ENCODE measurements at regions not wholly inside any gene's neighbourhood (a gene's known extent, or its start where the extent isn't known, plus 50 kb on each side); places are given as distances from the start of the nearest gene placed in this dataset.

DNA sequence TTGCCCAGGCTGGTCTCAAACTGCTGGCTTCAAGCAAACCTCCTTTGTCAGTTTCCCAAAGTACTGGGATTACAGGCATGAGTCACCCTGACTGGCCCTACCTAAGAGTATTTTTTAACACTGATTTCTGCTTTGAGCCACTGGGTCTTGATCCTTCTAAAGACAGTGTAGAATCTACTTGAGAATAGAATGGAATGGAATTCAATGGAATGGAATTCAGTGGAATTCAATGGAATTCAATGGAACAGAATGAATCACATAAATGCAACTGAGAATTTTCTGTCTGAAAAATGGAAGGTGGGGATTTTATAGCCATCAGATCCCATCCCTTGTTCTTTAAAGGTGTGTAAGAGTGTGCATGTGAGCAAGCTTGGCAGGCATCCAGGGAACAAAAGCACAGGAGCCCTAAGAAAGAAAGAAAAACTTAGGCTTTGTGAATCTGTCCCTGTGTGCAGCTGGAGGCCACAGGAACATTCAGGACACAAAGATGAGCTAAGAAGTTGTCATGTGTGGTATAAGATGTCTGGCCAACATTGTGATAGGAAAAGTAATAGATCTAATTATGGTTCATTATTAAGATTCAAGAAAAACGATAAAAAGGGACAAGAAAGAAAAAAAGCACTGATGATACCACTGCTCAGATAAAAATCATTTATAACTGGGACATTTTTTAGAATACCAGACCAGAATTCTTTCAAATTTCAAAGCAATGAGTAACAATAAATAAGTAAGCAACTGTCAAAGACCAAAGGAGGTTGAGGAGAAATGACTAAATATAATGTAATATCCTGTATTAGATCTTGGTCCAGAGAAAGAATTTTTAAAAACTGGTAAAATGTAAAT is 681.0 kb upstream of the GJE1 start:
- Histone ChIP-seq H3K4me3 (ENCODE audit: low read length) (no peak overlapping the region), H3K27me3 (ENCODE audit: insufficient read depth, low read depth, low read length) (no peaks in the 10 kb centered on the region), H3K27ac (ENCODE audit: low read length) (no peak overlapping the region), H2AFZ (ENCODE audit: low read depth, low read length) (no peak overlapping the region), H3K9me2 (ENCODE audit: insufficient read depth, low read length) (no peaks in the 10 kb centered on the region), H4K20me1 (ENCODE audit: insufficient read depth) (no peaks in the 10 kb centered on the region), H3K79me2 (replicated peaks; ENCODE audit: insufficient read depth, low read length) (no peaks in the 10 kb centered on the region), H3K9ac (ENCODE audit: low read length) (no peak overlapping the region), H3F3A (ENCODE audit: insufficient read depth, low read length, poor library complexity, severe bottlenecking) (no peaks in the 10 kb centered on the region), H3K36me3 (ENCODE audit: insufficient read depth, low read length) (no peaks in the 10 kb centered on the region), H3K9me3 (ENCODE audit: low read length) (no peaks in the 10 kb centered on the region), H3K4me2 (ENCODE audit: low read length) (no peak overlapping the region)
- no peak for TF ChIP-seq EZH2 (IDR thresholded peaks at IDR 0.05; ENCODE audit: borderline replicate concordance, insufficient read depth, low read length, poor library complexity, severe bottlenecking)
- no peak for TF ChIP-seq SMC3 (conservative IDR thresholded peaks at IDR 0.05; ENCODE audit: poor library complexity)
- TF ChIP-seq, protein P1, sequence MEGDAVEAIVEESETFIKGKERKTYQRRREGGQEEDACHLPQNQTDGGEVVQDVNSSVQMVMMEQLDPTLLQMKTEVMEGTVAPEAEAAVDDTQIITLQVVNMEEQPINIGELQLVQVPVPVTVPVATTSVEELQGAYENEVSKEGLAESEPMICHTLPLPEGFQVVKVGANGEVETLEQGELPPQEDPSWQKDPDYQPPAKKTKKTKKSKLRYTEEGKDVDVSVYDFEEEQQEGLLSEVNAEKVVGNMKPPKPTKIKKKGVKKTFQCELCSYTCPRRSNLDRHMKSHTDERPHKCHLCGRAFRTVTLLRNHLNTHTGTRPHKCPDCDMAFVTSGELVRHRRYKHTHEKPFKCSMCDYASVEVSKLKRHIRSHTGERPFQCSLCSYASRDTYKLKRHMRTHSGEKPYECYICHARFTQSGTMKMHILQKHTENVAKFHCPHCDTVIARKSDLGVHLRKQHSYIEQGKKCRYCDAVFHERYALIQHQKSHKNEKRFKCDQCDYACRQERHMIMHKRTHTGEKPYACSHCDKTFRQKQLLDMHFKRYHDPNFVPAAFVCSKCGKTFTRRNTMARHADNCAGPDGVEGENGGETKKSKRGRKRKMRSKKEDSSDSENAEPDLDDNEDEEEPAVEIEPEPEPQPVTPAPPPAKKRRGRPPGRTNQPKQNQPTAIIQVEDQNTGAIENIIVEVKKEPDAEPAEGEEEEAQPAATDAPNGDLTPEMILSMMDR (IDR thresholded peaks at IDR 0.05; ENCODE audit: poor library complexity, severe bottlenecking) = no peak

DNA sequence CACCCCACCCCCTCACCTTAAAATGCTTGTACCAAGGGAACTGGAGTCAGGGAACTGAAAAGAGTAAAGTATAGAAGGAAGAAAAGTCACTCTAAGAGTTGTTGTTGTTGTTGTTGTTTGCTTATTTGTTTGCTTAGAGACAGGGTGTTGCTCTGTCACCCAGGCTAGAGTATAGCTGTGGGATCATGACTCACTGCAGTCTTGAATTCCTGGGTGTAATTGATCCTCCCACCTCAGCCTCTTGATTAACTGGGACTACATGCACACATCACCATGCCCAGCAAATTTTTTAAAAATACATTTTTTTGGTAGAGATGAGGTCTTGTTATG is 681.6 kb upstream of the GJE1 start:
- Histone ChIP-seq H3F3A (ENCODE audit: insufficient read depth, low read length, poor library complexity, severe bottlenecking) (no peaks in the 10 kb centered on the region), H3K9me3 (ENCODE audit: low read length) (no peaks in the 10 kb centered on the region), H3K9me2 (ENCODE audit: insufficient read depth, low read length) (no peaks in the 10 kb centered on the region), H3K4me3 (ENCODE audit: low read length) (no peak overlapping the region), H3K27me3 (ENCODE audit: insufficient read depth, low read depth, low read length) (no peaks in the 10 kb centered on the region), H2AFZ (ENCODE audit: low read depth, low read length) (no peak overlapping the region), H3K4me2 (ENCODE audit: low read length) (no peak overlapping the region), H3K36me3 (ENCODE audit: insufficient read depth, low read length) (no peaks in the 10 kb centered on the region), H3K27ac (ENCODE audit: low read length) (no peak overlapping the region), H3K9ac (ENCODE audit: low read length) (no peak overlapping the region), H3K79me2 (replicated peaks; ENCODE audit: insufficient read depth, low read length) (no peaks in the 10 kb centered on the region), H4K20me1 (ENCODE audit: insufficient read depth) (no peaks in the 10 kb centered on the region)
- TF ChIP-seq, protein P2, sequence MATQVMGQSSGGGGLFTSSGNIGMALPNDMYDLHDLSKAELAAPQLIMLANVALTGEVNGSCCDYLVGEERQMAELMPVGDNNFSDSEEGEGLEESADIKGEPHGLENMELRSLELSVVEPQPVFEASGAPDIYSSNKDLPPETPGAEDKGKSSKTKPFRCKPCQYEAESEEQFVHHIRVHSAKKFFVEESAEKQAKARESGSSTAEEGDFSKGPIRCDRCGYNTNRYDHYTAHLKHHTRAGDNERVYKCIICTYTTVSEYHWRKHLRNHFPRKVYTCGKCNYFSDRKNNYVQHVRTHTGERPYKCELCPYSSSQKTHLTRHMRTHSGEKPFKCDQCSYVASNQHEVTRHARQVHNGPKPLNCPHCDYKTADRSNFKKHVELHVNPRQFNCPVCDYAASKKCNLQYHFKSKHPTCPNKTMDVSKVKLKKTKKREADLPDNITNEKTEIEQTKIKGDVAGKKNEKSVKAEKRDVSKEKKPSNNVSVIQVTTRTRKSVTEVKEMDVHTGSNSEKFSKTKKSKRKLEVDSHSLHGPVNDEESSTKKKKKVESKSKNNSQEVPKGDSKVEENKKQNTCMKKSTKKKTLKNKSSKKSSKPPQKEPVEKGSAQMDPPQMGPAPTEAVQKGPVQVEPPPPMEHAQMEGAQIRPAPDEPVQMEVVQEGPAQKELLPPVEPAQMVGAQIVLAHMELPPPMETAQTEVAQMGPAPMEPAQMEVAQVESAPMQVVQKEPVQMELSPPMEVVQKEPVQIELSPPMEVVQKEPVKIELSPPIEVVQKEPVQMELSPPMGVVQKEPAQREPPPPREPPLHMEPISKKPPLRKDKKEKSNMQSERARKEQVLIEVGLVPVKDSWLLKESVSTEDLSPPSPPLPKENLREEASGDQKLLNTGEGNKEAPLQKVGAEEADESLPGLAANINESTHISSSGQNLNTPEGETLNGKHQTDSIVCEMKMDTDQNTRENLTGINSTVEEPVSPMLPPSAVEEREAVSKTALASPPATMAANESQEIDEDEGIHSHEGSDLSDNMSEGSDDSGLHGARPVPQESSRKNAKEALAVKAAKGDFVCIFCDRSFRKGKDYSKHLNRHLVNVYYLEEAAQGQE (IDR thresholded peaks at IDR 0.05; ENCODE audit: borderline replicate concordance) = no peak
- TF ChIP-seq TAF1 (IDR thresholded peaks at IDR 0.05; ENCODE audit: low read depth) = no peak
- TF ChIP-seq POLR2AphosphoS5 (IDR thresholded peaks at IDR 0.05) = no peak
- no peak for TF ChIP-seq SMC3 (conservative IDR thresholded peaks at IDR 0.05; ENCODE audit: poor library complexity)
- no peak for TF ChIP-seq EP300 (conservative IDR thresholded peaks at IDR 0.05; ENCODE audit: poor library complexity, severe bottlenecking)
- TF ChIP-seq MXI1 (conservative IDR thresholded peaks at IDR 0.05; ENCODE audit: poor library complexity, severe bottlenecking) = no peak
- TF ChIP-seq, protein P1 (IDR thresholded peaks at IDR 0.05; ENCODE audit: poor library complexity, severe bottlenecking) = no peak
- TF ChIP-seq RAD21 (conservative IDR thresholded peaks at IDR 0.05) = no peak
- TF ChIP-seq EZH2 (IDR thresholded peaks at IDR 0.05; ENCODE audit: borderline replicate concordance, insufficient read depth, low read length, poor library complexity, severe bottlenecking) = no peak

Data from neural cell (in vitro differentiated cells).